Epithelial cell of prostate (primary cell): ENCODE measurements at regions not wholly inside any gene's neighbourhood (a gene's known extent, or its start where the extent isn't known, plus 50 kb on each side); places are given as distances from the start of the nearest gene placed in this dataset.

Source experiments
- DNase-seq: peaks from one replicate; pipeline ENCODE4 v3.0.0-alpha.2; 2011; ENCODE audit warnings: low read depth, low spot score
- H3K27ac ChIP-seq: fragments of 450-650 bp; 2 replicates; pipeline ENCODE4 v1.5.1; 2017; ENCODE audit warnings: mild to moderate bottlenecking

GRCh38 chr6:93819189-93819588, 399.8 kb upstream of the EPHA7 start:
- no peak overlapping the region for H3K27ac ChIP-seq
- no peak for DNase-seq

DNA sequence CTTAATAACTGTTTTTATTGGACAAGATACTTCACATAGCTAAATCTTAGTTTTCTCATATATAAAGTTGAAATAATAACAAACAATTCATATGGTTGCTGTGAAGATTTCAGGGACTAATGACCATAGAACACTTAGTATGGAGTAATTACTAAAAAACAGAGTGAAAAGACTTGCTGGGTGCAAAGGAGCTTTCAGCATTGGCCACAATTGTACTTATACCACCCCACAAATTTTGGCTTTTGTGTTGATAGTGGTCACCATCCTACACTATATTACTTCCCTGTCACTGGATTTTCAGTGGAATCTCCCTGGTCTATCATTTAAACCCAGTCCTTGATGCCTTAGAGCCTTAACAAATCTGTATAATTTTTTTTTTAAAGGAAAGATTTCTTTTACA, 398.6 kb upstream of the EPHA7 start:
- no peak for DNase-seq
- no peak overlapping the region for H3K27ac ChIP-seq

DNA sequence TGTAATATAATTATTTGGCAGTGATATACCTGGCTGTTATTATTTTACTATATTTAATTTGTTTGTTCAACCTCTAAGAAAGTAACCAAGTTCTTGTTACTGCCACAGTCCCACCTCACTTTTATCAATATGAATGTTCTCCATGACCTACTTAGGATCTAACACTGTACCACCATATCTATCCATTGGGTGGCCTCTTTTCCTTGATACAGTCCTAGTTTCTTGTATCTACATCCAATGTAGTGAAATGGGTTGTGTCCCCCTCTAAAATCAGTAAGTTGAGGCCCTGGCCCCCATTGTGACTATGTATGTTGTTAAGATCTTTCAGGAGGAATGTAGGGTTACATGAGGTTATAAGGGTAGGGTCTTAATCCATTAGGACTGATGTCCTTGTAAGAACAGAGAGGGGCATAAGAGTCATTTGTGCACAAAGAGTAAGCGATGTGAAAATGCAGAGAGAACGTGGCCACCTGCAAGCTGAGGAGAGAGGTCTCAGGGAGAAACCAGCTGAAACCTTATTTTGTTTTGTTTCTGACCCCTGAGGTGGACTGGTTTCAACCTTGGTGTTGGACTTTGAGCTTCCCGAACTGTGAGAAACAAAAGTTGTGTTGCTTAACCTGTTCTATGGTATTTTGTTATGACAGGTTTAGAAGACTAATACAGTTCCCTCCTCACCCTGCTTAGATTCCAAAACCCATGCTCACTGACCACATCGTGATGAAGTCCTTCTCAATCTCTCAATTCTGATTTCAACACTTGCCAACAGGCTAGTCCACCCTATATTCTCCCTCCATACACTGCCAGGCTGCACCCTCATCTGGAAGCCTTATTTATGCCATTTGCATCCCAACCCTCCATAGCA, 387.3 kb upstream of the EPHA7 start:
- no peak for DNase-seq
- no peak overlapping the region for H3K27ac ChIP-seq

- H3K27ac ChIP-seq = no peak overlapping the region
- no peak for DNase-seq
These were observed 381.9 kb upstream of the EPHA7 start for GRCh38 chr6:93801101-93801847.

GRCh38 chr6:93799226-93799625, 379.9 kb upstream of the EPHA7 start:
- no peak overlapping the region for H3K27ac ChIP-seq
- DNase-seq = no peak

GRCh38 chr6:93794166-93794565, 374.8 kb upstream of the EPHA7 start:
- H3K27ac ChIP-seq = no peak overlapping the region

GRCh38 chr6:93792746-93793145, 373.4 kb upstream of the EPHA7 start:
- no peak for DNase-seq
- no peak overlapping the region for H3K27ac ChIP-seq

More at GRCh38 chr6:93794166-93794565, 374.8 kb upstream of the EPHA7 start:
- DNase-seq = no peak

- H3K27ac ChIP-seq = no peak overlapping the region
- no peak for DNase-seq
These were observed 371.6 kb upstream of the EPHA7 start for GRCh38 chr6:93790981-93791380.

DNA sequence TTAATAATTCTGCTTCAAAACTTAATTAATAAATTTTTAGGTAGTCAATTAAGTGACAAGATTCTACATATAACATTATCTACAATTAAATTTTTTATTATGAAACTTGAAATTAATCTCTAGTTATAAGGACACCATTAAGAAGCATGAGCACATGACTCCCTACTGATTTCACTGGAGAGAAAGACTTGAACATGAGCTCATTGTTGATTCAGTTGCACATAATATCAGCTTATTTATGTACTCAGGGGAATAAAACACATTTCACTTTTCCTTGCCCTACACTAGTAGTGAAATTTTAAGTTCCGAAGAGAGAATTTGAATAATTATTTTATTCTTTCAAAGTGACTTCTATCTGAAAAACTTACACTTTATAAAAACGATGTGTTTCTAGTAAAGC, 370.2 kb upstream of the EPHA7 start:
- DNase-seq = no peak
- H3K27ac ChIP-seq = no peak overlapping the region

DNA sequence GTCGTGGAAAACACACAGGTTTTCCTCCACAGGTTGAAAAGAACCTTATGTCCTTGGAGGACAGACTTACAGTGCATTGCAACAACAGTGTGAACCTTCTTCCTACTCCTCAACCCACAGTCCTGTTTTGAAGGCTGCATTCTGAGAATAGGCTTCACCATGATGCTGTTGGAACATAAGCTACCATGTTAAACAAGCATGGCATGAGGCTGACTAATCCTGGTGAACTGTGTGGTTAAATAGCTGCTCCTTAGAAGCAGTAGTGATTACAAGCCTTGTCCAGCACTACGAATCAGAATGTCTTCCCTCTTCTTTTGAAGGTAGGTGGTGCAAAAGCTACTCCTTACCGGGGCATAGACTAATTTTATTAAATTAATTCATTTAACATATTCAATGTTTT, 368.5 kb upstream of the EPHA7 start:
- no peak for DNase-seq
- H3K27ac ChIP-seq = no peak overlapping the region

- no peak overlapping the region for H3K27ac ChIP-seq
- no peak for DNase-seq
These were observed 367.3 kb upstream of the EPHA7 start for GRCh38 chr6:93786474-93787330.

DNA sequence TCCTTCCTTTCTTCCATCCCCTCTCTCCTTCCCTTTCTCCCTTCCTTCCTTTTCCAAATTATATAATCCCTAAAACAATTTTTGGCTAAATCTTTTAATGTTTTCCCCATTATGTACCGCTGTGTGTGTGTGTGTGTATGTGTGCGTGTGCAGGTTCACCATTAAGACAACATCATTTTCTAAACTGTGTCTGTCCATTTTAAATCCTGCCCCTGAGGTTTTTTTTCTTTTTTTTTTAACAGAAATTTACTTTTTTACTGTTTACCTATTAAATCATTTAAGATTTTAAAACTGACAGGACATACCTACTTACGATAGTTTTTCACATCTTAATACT, 366.3 kb upstream of the EPHA7 start:
- DNase-seq = no peak
- H3K27ac ChIP-seq = no peak overlapping the region

GRCh38 chr6:93784794-93785693, 365.7 kb upstream of the EPHA7 start:
- DNase-seq = no peak
- H3K27ac ChIP-seq = no peak overlapping the region

GRCh38 chr6:93779086-93779841, 359.9 kb upstream of the EPHA7 start:
- DNase-seq = no peak
- H3K27ac ChIP-seq = no peak overlapping the region

GRCh38 chr6:93759190-93759589, 339.8 kb upstream of the EPHA7 start:
- DNase-seq = no peak
- no peak overlapping the region for H3K27ac ChIP-seq

DNA sequence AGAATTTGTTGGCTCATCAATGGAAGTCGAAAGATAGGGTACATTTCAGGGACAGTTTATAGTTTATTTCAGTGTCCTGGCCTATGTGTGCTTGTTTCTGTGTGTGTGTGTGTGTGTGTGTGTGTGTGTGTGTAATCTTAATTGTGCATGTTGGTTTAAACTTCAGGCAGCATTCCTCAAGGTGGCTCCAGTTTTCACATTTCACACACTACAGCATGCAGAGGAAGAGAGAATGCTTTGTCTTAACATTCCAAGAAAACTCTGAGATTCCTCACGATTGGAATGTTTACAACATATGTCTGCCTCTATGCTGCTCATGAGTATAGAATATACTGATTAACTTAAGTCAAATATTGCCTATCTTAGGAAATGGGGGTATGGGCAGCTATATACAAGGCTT, 332.6 kb upstream of the EPHA7 start:
- no peak overlapping the region for H3K27ac ChIP-seq
- no peak for DNase-seq

DNA sequence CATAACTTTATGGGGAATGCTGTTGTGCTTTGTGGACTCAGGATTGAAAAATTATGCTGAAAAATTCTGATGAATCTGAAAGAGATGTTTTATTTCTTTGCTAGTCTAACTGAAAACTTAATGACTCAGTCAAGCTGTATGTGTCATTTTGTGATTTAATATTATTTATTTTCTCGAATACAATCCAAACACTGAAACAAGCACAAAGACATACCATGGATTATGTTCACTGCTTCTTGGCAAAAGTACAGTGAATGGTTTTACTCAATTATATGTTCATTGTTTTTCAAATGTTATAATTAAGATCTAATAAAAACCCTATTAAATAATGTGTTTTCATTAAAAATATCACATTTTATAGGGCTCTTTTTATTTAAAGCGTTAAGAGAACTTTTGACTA, 330.6 kb upstream of the EPHA7 start:
- no peak for DNase-seq
- no peak overlapping the region for H3K27ac ChIP-seq

DNA sequence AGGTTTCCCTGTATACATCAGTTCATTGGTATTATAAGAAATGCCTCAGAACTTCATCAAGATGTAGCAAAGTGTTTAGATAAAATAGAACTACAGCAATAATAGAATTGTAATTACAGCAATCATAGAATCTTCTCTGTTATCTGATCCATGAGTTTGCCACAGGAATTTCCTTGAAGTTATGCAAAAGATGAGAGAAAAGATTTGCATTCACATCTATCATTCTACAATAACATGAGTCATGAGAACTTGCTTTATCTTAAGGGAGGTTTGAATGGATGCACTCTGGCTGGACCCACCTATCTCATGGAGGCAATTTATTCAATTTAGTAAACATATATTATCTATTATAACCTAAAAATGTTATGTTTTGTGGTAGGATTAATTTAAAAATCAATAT, 329.8 kb upstream of the EPHA7 start:
- no peak overlapping the region for H3K27ac ChIP-seq

DNA sequence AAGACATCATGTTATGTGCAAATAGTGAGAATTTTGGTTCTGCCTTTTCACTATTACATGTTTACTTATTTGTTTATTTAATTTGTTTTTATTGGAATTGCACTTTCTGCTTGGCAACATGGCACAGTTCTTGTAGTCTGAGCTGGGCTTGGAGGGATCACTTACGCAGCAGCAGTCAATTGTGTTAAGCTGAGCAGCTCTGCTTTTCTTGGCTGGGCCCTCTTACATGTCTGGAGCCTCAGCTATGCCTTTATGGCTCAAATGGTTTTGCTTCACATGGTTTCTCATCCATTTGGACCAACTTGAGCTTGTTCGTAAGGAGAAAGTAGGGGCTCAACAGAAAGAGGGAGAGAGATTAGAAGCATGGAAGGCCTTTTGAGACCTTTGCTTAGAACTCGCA, 327.5 kb upstream of the EPHA7 start:
- H3K27ac ChIP-seq = no peak overlapping the region
- no peak for DNase-seq

More for the DNA sequence above, 329.8 kb upstream of the EPHA7 start:
- DNase-seq = no peak
